Putamen (tissue), 1 donor: ENCODE measurements at regions not wholly inside any gene's neighbourhood (a gene's known extent, or its start where the extent isn't known, plus 50 kb on each side); places are given as distances from the start of the nearest gene placed in this dataset.
"Not testable (repeated sequence)": the region's sequence is repeated elsewhere in the genome, so short reads cannot be mapped to it uniquely, and the experiment has no call there.

Experiments
- DNase-seq: peaks from one replicate; pipeline ENCODE4 v3.0.0-alpha.2; 2016; ENCODE audit warnings: low spot score

DNA sequence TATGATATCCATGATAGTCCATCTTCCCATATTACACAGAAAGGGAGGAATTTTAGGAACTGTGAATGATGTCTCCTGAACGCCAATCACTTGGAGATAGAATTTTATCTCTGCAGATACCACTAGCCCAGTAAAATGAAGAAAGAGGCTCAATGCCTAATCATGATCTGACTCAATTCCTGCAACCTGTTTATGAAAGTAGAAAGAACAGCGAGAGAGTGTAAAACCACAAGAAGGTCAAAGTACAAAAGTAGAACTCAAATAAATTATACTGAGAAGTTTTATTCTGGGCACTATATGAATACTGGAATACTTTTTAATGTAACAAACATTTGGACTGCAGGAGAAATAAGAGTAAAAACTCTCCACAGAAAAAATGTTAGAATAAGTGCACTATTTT is 892.1 kb upstream of the DDX18 start:
- DNase-seq, result no peak

DNA sequence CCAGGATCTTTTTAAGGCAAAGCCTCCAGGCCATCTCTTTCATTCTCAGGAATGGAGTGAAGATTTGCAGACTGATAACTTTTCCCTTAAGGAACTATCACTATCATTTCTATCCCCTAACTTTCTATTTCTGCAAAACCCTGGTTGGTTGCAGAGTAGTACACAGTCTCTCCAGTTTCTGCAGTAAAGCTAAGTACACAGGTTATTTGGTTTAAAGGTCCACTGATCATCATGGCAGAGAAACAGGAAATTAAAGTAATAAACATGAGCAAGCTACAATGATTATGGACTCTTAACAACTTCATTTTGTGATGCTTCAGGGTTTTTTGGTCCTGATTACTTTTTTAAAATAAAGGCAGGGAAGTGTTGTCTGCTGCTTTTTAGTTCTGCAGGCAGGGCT is 890.0 kb upstream of the DDX18 start:
- DNase-seq, result no peak

GRCh38 chr2:116935097-116935814 is 879.2 kb upstream of the DDX18 start:
- no peak for DNase-seq

- no peak for DNase-seq
These were observed 866.2 kb upstream of the DDX18 start for GRCh38 chr2:116948258-116948657.

DNA sequence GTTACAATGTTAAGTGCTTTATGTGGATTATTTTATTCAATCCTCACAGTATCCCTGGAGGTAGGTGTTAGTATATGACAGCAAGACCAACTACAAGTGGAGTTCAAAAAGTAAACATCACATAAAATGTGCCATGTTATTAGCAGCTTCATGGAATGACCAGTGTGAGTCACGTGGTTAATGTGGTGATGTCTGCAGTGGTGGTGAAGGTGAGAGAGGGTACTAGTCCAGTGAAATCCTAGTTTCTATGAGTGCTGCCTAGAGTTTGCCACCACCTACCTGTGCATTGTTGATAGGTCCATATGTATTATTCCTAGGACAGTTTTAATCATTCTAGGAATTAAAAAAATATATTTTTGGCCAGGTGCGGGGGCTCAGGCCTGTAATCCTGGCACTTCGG is 865.2 kb upstream of the DDX18 start:
- DNase-seq, result no peak

DNA sequence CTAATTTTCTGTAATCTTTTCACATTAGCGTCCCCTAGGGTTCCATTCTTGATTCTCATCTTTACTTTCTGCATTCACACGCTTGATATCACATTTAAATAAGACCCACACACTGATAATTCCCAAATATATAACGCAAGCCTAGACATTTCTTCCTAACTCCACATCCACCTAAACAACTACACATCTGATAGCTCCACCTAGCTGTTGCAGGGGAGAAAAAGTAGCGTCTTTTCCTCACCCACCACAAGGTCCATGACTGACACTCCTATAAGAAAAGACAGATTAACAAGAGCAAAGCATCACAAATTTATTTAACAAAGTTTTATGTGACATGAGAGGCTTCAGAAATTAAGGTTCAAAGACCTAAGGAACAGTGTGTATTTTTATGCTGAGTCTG is 862.2 kb upstream of the DDX18 start:
- DNase-seq, result no peak

DNA sequence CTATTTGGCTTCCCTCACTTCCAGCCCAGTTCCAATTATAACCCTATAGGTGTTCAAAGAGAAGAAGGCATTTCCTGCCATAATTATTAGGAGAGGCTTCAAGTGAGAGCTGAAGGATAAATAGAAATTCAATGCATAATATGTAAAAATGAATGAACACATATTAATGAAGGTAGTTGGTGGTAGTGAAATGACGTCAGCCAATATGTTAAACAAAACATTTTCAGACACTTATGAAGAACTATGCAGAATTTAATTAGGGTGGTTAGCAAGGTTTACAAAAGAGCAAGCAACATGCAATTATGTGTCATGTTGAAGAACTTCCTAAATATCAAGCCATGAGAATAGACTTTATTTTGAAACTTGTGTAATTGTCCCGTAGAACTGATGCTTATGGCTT is 858.8 kb upstream of the DDX18 start:
- no peak for DNase-seq

DNA sequence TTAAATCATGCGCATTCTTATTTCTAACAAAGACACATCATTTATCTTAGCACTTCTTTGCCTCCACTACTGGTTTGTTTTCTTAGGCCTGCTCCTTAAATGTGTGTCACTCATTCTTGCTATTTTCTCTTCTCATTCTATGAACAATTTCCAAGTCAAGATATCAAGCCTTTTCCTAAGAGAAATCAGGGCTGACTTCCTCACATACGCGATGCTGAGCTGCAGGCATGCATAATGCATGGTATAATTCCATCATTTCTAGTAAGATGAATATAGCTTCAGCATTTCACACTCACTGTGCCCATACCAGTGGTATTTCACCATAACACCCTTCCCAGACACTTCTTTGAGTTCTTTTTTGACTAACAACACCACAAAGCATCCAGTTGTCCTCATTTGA is 838.9 kb upstream of the DDX18 start:
- no peak for DNase-seq

DNA sequence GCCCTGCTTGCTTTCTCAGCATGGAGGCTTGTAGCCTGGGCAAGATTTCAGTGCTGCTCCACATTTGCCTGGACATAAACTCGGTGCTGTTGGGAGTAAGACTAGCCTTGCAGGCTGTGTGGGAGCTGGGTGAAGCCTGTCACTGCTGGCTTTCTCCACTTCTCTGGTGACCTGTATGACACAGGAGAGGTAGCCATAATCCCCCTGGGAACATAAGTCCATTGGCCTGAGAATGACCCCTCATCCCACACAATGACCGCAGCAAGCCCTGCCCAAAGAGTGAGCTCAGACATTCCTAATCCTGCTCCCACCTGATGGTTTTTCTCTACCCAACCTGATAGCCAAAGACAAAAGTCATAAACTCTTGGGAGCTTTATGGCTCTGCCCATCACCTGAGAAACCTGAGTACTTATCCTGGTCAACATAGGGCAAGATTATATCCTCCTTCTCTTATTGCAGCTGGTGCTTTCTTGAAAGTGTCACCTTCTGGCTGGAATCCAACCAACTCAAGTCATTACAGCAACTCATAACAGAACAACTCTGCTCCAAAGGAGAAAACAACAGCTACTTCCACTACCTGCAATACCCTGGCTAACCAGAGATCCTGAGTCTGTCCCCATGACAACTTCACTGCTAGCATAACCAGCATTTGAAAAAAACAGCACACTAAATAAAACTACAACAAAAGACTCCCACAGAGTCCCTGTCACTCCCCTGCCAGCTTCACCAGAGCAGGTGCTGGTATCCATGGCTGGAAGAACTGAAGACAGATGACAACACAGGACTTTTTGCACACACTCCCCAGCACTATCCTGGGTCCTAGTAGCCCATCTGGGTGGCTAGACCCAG is 834.4 kb upstream of the DDX18 start:
- no peak for DNase-seq

DNA sequence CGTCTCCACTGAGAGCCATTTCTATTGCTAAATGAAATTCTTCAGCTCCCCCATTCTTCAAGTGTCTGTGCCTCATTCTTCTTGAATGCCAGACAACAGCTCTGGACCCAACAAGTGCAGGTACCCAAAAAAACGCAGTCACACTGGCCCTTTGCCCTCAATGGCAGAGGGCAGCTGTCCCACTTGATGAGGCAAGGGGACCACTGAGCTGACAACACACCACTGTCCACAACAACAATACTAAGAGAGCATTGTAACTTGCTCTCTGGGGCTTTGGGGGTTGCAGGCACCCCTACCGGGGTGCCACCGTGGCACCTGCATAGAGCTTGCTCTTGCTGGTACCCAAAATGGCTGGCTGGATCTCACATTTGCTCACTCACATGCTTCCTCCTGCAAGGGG is 827.0 kb upstream of the DDX18 start:
- DNase-seq, result no peak

- no peak for DNase-seq
These were observed 826.2 kb upstream of the DDX18 start for GRCh38 chr2:116988303-116988702.

DNA sequence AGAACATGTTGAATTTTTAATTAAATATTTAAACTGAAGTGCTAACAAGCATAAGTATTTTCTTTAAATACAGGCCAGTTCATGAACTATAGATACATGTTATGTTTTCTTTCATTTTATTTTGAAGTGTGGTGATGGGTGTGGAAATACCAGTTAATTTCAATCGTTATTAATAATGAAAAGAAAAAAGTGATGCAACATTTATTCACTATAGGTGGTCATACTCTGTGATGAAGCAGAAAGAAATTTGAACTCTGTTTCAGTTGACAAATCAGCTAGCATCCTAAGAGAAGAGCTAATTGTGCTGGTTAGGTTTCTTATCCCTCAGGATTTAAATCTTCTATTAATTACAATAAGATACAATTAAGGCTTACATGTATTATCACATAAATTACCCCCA is 795.1 kb upstream of the DDX18 start:
- no peak for DNase-seq

- no peak for DNase-seq
These were observed 786.8 kb upstream of the DDX18 start for GRCh38 chr2:117027646-117028045.

DNA sequence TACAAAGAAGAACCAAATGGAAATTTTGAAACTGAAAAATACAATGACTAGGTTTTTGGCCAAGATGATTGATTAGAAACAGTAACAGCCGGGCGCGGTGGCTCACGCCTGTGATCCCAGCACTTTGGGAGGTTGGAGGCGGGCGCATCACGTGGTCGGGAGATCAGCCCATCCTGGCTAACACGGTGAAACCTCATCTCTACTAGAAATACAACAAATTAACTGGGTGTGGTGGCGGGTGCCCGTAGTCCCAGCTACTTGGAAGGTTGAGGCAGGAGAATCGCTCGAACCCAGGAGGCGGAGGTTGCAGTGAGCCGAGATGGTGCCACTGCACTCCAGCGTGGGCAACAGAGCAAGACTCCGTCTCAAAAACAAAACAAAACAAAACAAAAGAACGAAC is 785.8 kb upstream of the DDX18 start:
- not testable (repeated sequence) for DNase-seq

- no peak for DNase-seq
These were observed 758.8 kb upstream of the DDX18 start for GRCh38 chr2:117055499-117056375.

GRCh38 chr2:117056376-117056748 is 758.1 kb upstream of the DDX18 start:
- DNase-seq, result no peak

DNA sequence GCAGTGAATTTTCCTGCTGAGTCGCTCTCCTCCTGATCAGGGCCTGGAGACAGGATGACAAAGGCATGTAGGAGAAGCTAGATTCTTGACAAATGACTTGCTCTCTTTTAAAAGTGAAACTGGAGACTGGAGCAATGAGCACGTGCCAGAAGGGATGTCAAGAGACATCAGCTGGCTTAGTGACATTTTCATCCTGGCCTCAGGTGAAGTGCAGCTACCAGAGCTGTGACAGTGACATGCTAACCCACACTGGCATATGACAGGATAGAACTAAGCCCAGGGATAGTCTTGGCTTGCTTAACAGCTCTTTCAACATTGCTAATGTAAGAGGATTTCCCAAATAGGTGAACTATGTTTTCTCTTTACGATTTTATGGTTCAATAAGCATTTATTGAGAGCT is 757.5 kb upstream of the DDX18 start:
- no peak for DNase-seq

DNA sequence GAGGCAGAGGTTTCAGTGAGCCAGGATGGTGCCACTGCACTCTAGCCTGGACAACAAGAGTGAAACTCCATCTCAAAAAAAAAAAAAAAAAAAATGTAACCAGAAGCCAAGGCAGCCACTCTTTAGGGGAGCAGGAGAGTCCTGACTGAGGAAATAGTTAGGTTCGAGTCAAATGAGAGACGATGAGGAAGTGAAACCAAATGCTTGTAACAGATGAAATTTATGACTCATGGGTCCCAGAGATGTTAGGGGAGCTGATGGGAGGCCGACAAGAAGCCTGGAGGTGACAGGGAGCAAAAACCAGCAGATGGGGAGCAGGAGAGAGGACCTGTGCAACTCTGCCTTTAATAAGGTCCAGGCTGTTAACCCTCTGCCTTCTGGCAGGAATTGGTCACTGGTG is 756.1 kb upstream of the DDX18 start:
- DNase-seq, result no peak

DNA sequence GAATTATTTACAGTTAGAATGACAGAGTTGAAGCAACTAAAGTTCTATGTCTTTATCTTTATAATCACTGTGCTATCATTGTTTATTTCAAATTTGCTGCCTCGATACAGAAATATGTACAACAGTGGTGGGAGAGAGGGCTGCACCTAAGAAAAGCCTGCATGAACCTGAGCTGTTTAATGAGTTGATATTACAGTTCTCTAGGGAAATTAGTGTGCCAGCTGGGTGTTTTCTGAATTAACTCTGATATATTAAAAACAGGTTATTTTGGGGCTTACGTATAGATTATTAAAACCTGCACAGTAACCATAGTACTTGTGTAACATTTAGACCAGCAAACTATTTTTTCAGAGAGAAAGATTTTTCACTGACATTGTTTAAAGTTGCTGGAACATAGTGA is 750.5 kb upstream of the DDX18 start:
- no peak for DNase-seq

- DNase-seq, result no peak
These were observed 748.6 kb upstream of the DDX18 start for GRCh38 chr2:117065912-117066311.

DNA sequence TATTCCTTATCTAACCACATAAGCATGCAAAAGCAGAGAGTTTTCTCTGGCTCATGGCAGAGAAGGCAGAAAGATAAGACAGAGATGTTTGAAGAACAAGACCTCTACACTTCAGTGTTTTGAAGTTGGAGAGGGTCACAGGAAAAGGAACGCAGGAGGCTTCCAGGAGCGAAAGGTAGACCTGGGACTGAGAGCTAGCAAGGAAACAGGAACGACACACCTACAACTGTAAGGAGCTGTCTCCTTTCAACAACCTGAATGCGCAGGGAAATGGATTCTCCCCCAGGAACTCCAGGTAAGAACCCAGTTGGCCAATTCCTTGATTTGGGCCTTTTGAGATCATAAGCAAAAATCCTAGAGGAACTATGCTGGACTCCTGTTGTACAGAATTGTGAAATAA is 746.6 kb upstream of the DDX18 start:
- DNase-seq, result no peak

DNA sequence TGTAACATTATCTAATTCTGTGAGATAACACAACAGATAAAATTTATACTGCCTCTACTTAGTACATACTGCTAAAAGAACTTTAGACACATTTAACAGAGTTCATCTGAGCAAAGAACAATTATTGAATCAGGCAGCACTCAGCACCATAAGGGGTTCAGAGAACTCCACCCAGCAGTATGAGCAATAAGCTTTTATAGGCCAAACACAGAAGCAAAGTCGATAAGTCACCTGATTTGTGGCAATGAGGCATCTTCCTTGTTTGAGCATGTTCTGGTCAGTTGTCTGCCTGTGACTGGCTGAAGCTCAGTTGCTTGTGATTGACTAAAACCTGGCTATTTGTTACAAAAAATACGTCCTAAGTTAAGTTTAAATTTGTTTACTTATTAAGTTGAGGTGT is 746.1 kb upstream of the DDX18 start:
- no peak for DNase-seq
